WTC11 (cell line): ENCODE measurements at regions not wholly inside any gene's neighbourhood (a gene's known extent, or its start where the extent isn't known, plus 50 kb on each side); places are given as distances from the start of the nearest gene placed in this dataset.

ENCODE experiments used
- ATAC-seq: fragments of 200-7000 bp; cut with Tn5 transposase; 2 replicates; pipeline ENCODE4 v1.10.0; 2021; ENCODE audit warnings: mild to moderate bottlenecking, moderate library complexity
- CTCF ChIA-PET: fragments of 300-600 bp; sonication (Branson Sonifier 250); formaldehyde crosslinking; loops from one replicate; lab custom pipeline; 2021; ENCODE audit warnings: antibody characterized with exemption; lab: Charles Lee
- POLR2A ChIA-PET: fragments of 350-600 bp; sonication (Branson Sonifier 250); formaldehyde crosslinking; loops from one replicate; lab custom pipeline; 2021; ENCODE audit warnings: antibody characterized with exemption; lab: Charles Lee
- DNase-seq: peaks from one replicate; pipeline ENCODE4 v3.0.0; 2021; ENCODE audit warnings: low spot score
- H3K27ac Mint-ChIP-seq: 2 replicates; pipeline ENCODE4 v1.8.0; 2021; ENCODE audit warnings: mixed read lengths
- H3K27me3 Mint-ChIP-seq: 2 replicates; pipeline ENCODE4 v1.8.0; 2021; ENCODE audit warnings: low read depth, mild to moderate bottlenecking, moderate library complexity, mixed read lengths
- H3K36me3 Mint-ChIP-seq: 2 replicates; pipeline ENCODE4 v1.8.0; 2021; ENCODE audit warnings: mixed read lengths
- H3K4me1 Mint-ChIP-seq: 2 replicates; pipeline ENCODE4 v1.8.0; 2022; ENCODE audit warnings: mixed read lengths
- H3K4me3 Mint-ChIP-seq: 2 replicates; pipeline ENCODE4 v1.8.0; 2021; ENCODE audit warnings: mild to moderate bottlenecking, moderate library complexity, mixed read lengths
- H3K9me3 Mint-ChIP-seq: 2 replicates; pipeline ENCODE4 v1.8.0; 2021; ENCODE audit warnings: mixed read lengths
- CDX4 ChIP-seq: fragments of 250-450 bp; sonication (Bioruptor Pico); IDR thresholded peaks from 2 replicates; pipeline ENCODE4 v1.9.0; 2021; ENCODE audit warnings: moderate library complexity, mild to moderate bottlenecking, inconsistent platforms, borderline replicate concordance
- EMX1 ChIP-seq: fragments of 250-450 bp; sonication (Bioruptor Pico); IDR thresholded peaks from 2 replicates; pipeline ENCODE4 v1.8.0; 2021; ENCODE audit warnings: mild to moderate bottlenecking
- ETV6 ChIP-seq: sonication (generic); formaldehyde crosslinking; IDR thresholded peaks from 2 replicates; pipeline ENCODE4 v1.8.1; 2022; ENCODE audit warnings: mild to moderate bottlenecking, missing genetic modification reagents
- GABPB1 ChIP-seq: sonication (generic); formaldehyde crosslinking; IDR thresholded peaks from 2 replicates; pipeline ENCODE4 v1.8.1; 2023; ENCODE audit warnings: mild to moderate bottlenecking, missing genetic modification reagents
- HMGA2 ChIP-seq: fragments of 250-450 bp; sonication (Bioruptor Pico); IDR thresholded peaks from 2 replicates; pipeline ENCODE4 v1.4.0; 2021; ENCODE audit warnings: mild to moderate bottlenecking, moderate library complexity
- HMGXB4 ChIP-seq: sonication (generic); formaldehyde crosslinking; IDR thresholded peaks from 2 replicates; pipeline ENCODE4 v1.8.1; 2023; ENCODE audit warnings: mild to moderate bottlenecking, moderate library complexity, missing genetic modification reagents
- NFE2L1 ChIP-seq: sonication (generic); formaldehyde crosslinking; IDR thresholded peaks from 2 replicates; pipeline ENCODE4 v1.8.1; 2023; ENCODE audit warnings: missing genetic modification reagents
- OVOL2 ChIP-seq: fragments of 250-450 bp; sonication (Bioruptor Pico); IDR thresholded peaks from 2 replicates; pipeline ENCODE4 v1.9.0; 2021; ENCODE audit warnings: mild to moderate bottlenecking, borderline replicate concordance
- SOX15 ChIP-seq: fragments of 250-450 bp; sonication (Bioruptor Pico); IDR thresholded peaks from 2 replicates; pipeline ENCODE4 v1.9.0; 2021; ENCODE audit warnings: mild to moderate bottlenecking
- TCF7 ChIP-seq: sonication (generic); formaldehyde crosslinking; IDR thresholded peaks from 2 replicates; pipeline ENCODE4 v1.8.0; 2022; ENCODE audit warnings: mild to moderate bottlenecking, low read depth, missing genetic modification reagents, moderate library complexity
- TEAD4 ChIP-seq: sonication (generic); formaldehyde crosslinking; IDR thresholded peaks from 2 replicates; pipeline ENCODE4 v1.8.0; 2022; ENCODE audit warnings: mild to moderate bottlenecking, missing genetic modification reagents
- ZNF232 ChIP-seq: sonication (generic); formaldehyde crosslinking; IDR thresholded peaks from 2 replicates; pipeline ENCODE4 v1.8.0; 2022; ENCODE audit warnings: mild to moderate bottlenecking, missing genetic modification reagents
- ZNF396 ChIP-seq: fragments of 250-450 bp; sonication (Bioruptor Pico); IDR thresholded peaks from 2 replicates; pipeline ENCODE4 v1.8.0; 2021; ENCODE audit warnings: mild to moderate bottlenecking, moderate library complexity, borderline replicate concordance
- TF ChIP-seq, protein P1 (sequence below): sonication (generic); formaldehyde crosslinking; IDR thresholded peaks from 2 replicates; pipeline ENCODE4 v1.8.1; 2022; ENCODE audit warnings: low read depth, mild to moderate bottlenecking, moderate library complexity, missing genetic modification reagents, borderline replicate concordance
- TF ChIP-seq, protein P2 (sequence below): fragments of 250-450 bp; sonication (Bioruptor Pico); IDR thresholded peaks from 2 replicates; pipeline ENCODE4 v1.8.0; 2021; ENCODE audit warnings: mild to moderate bottlenecking
- TF ChIP-seq, protein P3 (sequence below): sonication (generic); formaldehyde crosslinking; IDR thresholded peaks from 2 replicates; pipeline ENCODE4 v1.8.0; 2023; ENCODE audit warnings: missing genetic modification reagents, mild to moderate bottlenecking, borderline replicate concordance
- TF ChIP-seq, protein P4 (sequence below): sonication (generic); formaldehyde crosslinking; IDR thresholded peaks from 2 replicates; pipeline ENCODE4 v1.8.0; 2022; ENCODE audit warnings: mild to moderate bottlenecking, missing genetic modification reagents

GRCh38 chr1:22374001-22374400 lies 77.7 kb upstream of the ZBTB40 start (continued):
- TF ChIP-seq, protein P1, sequence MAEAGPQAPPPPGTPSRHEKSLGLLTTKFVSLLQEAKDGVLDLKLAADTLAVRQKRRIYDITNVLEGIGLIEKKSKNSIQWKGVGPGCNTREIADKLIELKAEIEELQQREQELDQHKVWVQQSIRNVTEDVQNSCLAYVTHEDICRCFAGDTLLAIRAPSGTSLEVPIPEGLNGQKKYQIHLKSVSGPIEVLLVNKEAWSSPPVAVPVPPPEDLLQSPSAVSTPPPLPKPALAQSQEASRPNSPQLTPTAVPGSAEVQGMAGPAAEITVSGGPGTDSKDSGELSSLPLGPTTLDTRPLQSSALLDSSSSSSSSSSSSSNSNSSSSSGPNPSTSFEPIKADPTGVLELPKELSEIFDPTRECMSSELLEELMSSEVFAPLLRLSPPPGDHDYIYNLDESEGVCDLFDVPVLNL, result no peak
- TF ChIP-seq ZNF232 (CRISPR knock-in tag), result no peak

GRCh38 chr1:22375601-22376000 lies 76.0 kb upstream of the ZBTB40 start:
- no peak overlapping the region for H3K4me3 Mint-ChIP-seq
- H3K9me3 Mint-ChIP-seq, result peaks cover 14% of the 10 kb centered on the region
- CTCF ChIA-PET, result interaction anchor here (1.0 kb wide), 1 partner anchor 232 kb away, joined by 3 read pairs; the partner anchor contains the start of gene WNT4
- H3K27ac Mint-ChIP-seq, result no peak overlapping the region
- peaks cover 2% of the 10 kb centered on the region; the same call in 1 of the 2 replicates for H3K27me3 Mint-ChIP-seq
- ATAC-seq, result no peak
- TF ChIP-seq SOX15, result no peak
- TF ChIP-seq TCF7, result no peak
- TF ChIP-seq, protein P2, sequence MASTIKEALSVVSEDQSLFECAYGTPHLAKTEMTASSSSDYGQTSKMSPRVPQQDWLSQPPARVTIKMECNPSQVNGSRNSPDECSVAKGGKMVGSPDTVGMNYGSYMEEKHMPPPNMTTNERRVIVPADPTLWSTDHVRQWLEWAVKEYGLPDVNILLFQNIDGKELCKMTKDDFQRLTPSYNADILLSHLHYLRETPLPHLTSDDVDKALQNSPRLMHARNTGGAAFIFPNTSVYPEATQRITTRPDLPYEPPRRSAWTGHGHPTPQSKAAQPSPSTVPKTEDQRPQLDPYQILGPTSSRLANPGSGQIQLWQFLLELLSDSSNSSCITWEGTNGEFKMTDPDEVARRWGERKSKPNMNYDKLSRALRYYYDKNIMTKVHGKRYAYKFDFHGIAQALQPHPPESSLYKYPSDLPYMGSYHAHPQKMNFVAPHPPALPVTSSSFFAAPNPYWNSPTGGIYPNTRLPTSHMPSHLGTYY (CRISPR knock-in tag), result no peak
- no peak for TF ChIP-seq EMX1 (CRISPR knock-in tag)
- TF ChIP-seq, protein P3, sequence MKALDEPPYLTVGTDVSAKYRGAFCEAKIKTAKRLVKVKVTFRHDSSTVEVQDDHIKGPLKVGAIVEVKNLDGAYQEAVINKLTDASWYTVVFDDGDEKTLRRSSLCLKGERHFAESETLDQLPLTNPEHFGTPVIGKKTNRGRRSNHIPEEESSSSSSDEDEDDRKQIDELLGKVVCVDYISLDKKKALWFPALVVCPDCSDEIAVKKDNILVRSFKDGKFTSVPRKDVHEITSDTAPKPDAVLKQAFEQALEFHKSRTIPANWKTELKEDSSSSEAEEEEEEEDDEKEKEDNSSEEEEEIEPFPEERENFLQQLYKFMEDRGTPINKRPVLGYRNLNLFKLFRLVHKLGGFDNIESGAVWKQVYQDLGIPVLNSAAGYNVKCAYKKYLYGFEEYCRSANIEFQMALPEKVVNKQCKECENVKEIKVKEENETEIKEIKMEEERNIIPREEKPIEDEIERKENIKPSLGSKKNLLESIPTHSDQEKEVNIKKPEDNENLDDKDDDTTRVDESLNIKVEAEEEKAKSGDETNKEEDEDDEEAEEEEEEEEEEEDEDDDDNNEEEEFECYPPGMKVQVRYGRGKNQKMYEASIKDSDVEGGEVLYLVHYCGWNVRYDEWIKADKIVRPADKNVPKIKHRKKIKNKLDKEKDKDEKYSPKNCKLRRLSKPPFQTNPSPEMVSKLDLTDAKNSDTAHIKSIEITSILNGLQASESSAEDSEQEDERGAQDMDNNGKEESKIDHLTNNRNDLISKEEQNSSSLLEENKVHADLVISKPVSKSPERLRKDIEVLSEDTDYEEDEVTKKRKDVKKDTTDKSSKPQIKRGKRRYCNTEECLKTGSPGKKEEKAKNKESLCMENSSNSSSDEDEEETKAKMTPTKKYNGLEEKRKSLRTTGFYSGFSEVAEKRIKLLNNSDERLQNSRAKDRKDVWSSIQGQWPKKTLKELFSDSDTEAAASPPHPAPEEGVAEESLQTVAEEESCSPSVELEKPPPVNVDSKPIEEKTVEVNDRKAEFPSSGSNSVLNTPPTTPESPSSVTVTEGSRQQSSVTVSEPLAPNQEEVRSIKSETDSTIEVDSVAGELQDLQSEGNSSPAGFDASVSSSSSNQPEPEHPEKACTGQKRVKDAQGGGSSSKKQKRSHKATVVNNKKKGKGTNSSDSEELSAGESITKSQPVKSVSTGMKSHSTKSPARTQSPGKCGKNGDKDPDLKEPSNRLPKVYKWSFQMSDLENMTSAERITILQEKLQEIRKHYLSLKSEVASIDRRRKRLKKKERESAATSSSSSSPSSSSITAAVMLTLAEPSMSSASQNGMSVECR (CRISPR knock-in tag), result no peak
- no peak for TF ChIP-seq OVOL2
- no peak for TF ChIP-seq HMGXB4 (CRISPR knock-in tag)
- no peak for TF ChIP-seq ZNF396 (CRISPR knock-in tag)
- no peak for TF ChIP-seq CDX4 (CRISPR knock-in tag)
- TF ChIP-seq, protein P4, sequence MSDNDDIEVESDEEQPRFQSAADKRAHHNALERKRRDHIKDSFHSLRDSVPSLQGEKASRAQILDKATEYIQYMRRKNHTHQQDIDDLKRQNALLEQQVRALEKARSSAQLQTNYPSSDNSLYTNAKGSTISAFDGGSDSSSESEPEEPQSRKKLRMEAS, result no peak
- TF ChIP-seq GABPB1, result no peak
- TF ChIP-seq NFE2L1, result no peak
- TF ChIP-seq TEAD4 (CRISPR knock-in tag), result no peak
- TF ChIP-seq HMGA2 (CRISPR knock-in tag), result no peak
- TF ChIP-seq ETV6 (CRISPR knock-in tag), result no peak
- TF ChIP-seq, all 79 proteins: peak for 0
- no peak for DNase-seq
- peaks cover 16% of the 10 kb centered on the region for H3K4me1 Mint-ChIP-seq
- POLR2A ChIA-PET, result no interaction called here
- 0 out of 2 replicates have a peak, but pooled peaks cover 4% of the 10 kb centered on the region for H3K36me3 Mint-ChIP-seq
